Activated naive CD4-positive, alpha-beta T cell treated with anti-CD3 and anti-CD28 coated beads, Interleukin-2, amount 10 ng/mL, durations not matched to agents 7 days and 5 days (primary cell): ENCODE measurements at regions not wholly inside any gene's neighbourhood (a gene's known extent, or its start where the extent isn't known, plus 50 kb on each side); places are given as distances from the start of the nearest gene placed in this dataset.

Source experiments
- CTCF ChIA-PET: fragments of 350-600 bp; sonication (Branson Sonifier 250); formaldehyde crosslinking; loops from one replicate; lab custom pipeline; 2021; ENCODE audit warnings: antibody characterized with exemption; lab: Charles Lee
- DNase-seq: peaks from one replicate; pipeline ENCODE4 v3.0.0-alpha.2; 2020
- H3K27ac Mint-ChIP-seq: one replicate; pipeline ENCODE4 v1.8.0; 2021; ENCODE audit warnings: mild to moderate bottlenecking, moderate library complexity, mixed read lengths
- H3K27me3 Mint-ChIP-seq: one replicate; pipeline ENCODE4 v1.8.0; 2021; ENCODE audit warnings: mild to moderate bottlenecking, mixed read lengths
- H3K36me3 Mint-ChIP-seq: one replicate; pipeline ENCODE4 v1.8.0; 2021; ENCODE audit warnings: mixed read lengths
- H3K4me1 Mint-ChIP-seq: one replicate; pipeline ENCODE4 v1.8.0; 2021; ENCODE audit warnings: mixed read lengths
- H3K4me3 Mint-ChIP-seq: one replicate; pipeline ENCODE4 v1.8.0; 2021; ENCODE audit warnings: mild to moderate bottlenecking, moderate library complexity, mixed read lengths
- H3K9me3 Mint-ChIP-seq: one replicate; pipeline ENCODE4 v1.8.0; 2021; ENCODE audit warnings: mixed read lengths

GRCh38 chr16:86288716-86289294 is 221.5 kb upstream of the FOXF1 start:
- DNase-seq, result no peak
- Mint-ChIP-seq H3K36me3 (no peaks in the 10 kb centered on the region), H3K27me3 (peaks cover 85% of the 10 kb centered on the region), H3K9me3 (no peaks in the 10 kb centered on the region), H3K27ac (no peak overlapping the region), H3K4me3 (no peak overlapping the region), H3K4me1 (no peaks in the 10 kb centered on the region)
- CTCF ChIA-PET, result no interaction called here

GRCh38 chr16:86289304-86289703 is 221.0 kb upstream of the FOXF1 start:
- CTCF ChIA-PET, result no interaction called here
- Mint-ChIP-seq H3K4me1 (no peaks in the 10 kb centered on the region), H3K36me3 (no peaks in the 10 kb centered on the region), H3K9me3 (no peaks in the 10 kb centered on the region), H3K4me3 (no peak overlapping the region), H3K27me3 (peaks cover 80% of the 10 kb centered on the region), H3K27ac (no peak overlapping the region)
- no peak for DNase-seq

- Mint-ChIP-seq H3K4me1 (no peaks in the 10 kb centered on the region), H3K4me3 (no peak overlapping the region), H3K9me3 (no peaks in the 10 kb centered on the region), H3K27ac (no peak overlapping the region), H3K27me3 (peaks cover 80% of the 10 kb centered on the region), H3K36me3 (no peaks in the 10 kb centered on the region)
- CTCF ChIA-PET, result no interaction called here
- no peak for DNase-seq
Observed at GRCh38 chr16:86289907-86290306, 220.4 kb upstream of the FOXF1 start.

GRCh38 chr16:86291491-86291890 is 218.8 kb upstream of the FOXF1 start:
- Mint-ChIP-seq H3K36me3 (no peaks in the 10 kb centered on the region), H3K9me3 (no peaks in the 10 kb centered on the region), H3K4me1 (no peaks in the 10 kb centered on the region), H3K4me3 (no peak overlapping the region), H3K27ac (no peak overlapping the region), H3K27me3 (peaks cover 77% of the 10 kb centered on the region)
- CTCF ChIA-PET, result no interaction called here
- DNase-seq, result no peak

GRCh38 chr16:86292171-86292775 is 218.1 kb upstream of the FOXF1 start:
- H3K36me3 Mint-ChIP-seq, result no peaks in the 10 kb centered on the region
- no peaks in the 10 kb centered on the region for H3K4me1 Mint-ChIP-seq
- no peak for DNase-seq
- H3K27ac Mint-ChIP-seq, result no peak overlapping the region
- H3K27me3 Mint-ChIP-seq, result peaks cover 77% of the 10 kb centered on the region
- no peaks in the 10 kb centered on the region for H3K9me3 Mint-ChIP-seq
- no peak overlapping the region for H3K4me3 Mint-ChIP-seq
- CTCF ChIA-PET, result no interaction called here

GRCh38 chr16:86292942-86293341 is 217.4 kb upstream of the FOXF1 start:
- no peak overlapping the region for H3K4me3 Mint-ChIP-seq
- H3K9me3 Mint-ChIP-seq, result no peaks in the 10 kb centered on the region
- CTCF ChIA-PET, result no interaction called here
- H3K36me3 Mint-ChIP-seq, result no peaks in the 10 kb centered on the region
- no peaks in the 10 kb centered on the region for H3K4me1 Mint-ChIP-seq
- no peak overlapping the region for H3K27ac Mint-ChIP-seq
- DNase-seq, result no peak
- H3K27me3 Mint-ChIP-seq, result peaks cover 77% of the 10 kb centered on the region

- no peak for DNase-seq
- peaks cover 77% of the 10 kb centered on the region for H3K27me3 Mint-ChIP-seq
- H3K36me3 Mint-ChIP-seq, result no peaks in the 10 kb centered on the region
- CTCF ChIA-PET, result interaction anchor here (0.6 kb wide), 1 partner anchor 507 kb away, joined by 3 read pairs; no protein-coding TSS in a partner anchor
- H3K4me3 Mint-ChIP-seq, result no peak overlapping the region
- no peak overlapping the region for H3K27ac Mint-ChIP-seq
- H3K4me1 Mint-ChIP-seq, result no peaks in the 10 kb centered on the region
- H3K9me3 Mint-ChIP-seq, result no peaks in the 10 kb centered on the region
Observed at GRCh38 chr16:86293906-86294305, 216.4 kb upstream of the FOXF1 start.

- no peaks in the 10 kb centered on the region for H3K9me3 Mint-ChIP-seq
- no peak overlapping the region for H3K4me3 Mint-ChIP-seq
- CTCF ChIA-PET, result no interaction called here
- H3K27me3 Mint-ChIP-seq, result peaks cover 75% of the 10 kb centered on the region
- no peak for DNase-seq
- no peak overlapping the region for H3K27ac Mint-ChIP-seq
- no peaks in the 10 kb centered on the region for H3K4me1 Mint-ChIP-seq
- H3K36me3 Mint-ChIP-seq, result no peaks in the 10 kb centered on the region
Observed at GRCh38 chr16:86294535-86295196, 215.7 kb upstream of the FOXF1 start.

- CTCF ChIA-PET, result no interaction called here
- no peaks in the 10 kb centered on the region for H3K36me3 Mint-ChIP-seq
- H3K9me3 Mint-ChIP-seq, result no peaks in the 10 kb centered on the region
- H3K4me1 Mint-ChIP-seq, result no peaks in the 10 kb centered on the region
- peaks cover 77% of the 10 kb centered on the region for H3K27me3 Mint-ChIP-seq
- no peak overlapping the region for H3K27ac Mint-ChIP-seq
- no peak for DNase-seq
- no peak overlapping the region for H3K4me3 Mint-ChIP-seq
Observed at GRCh38 chr16:86296256-86296655, 214.1 kb upstream of the FOXF1 start.

- no peaks in the 10 kb centered on the region for H3K9me3 Mint-ChIP-seq
- H3K27ac Mint-ChIP-seq, result no peak overlapping the region
- H3K36me3 Mint-ChIP-seq, result no peaks in the 10 kb centered on the region
- CTCF ChIA-PET, result no interaction called here
- H3K4me1 Mint-ChIP-seq, result no peaks in the 10 kb centered on the region
- peaks cover 70% of the 10 kb centered on the region for H3K27me3 Mint-ChIP-seq
- no peak for DNase-seq
- H3K4me3 Mint-ChIP-seq, result no peak overlapping the region
Observed at GRCh38 chr16:86297391-86297790, 212.9 kb upstream of the FOXF1 start.

- no peaks in the 10 kb centered on the region for H3K9me3 Mint-ChIP-seq
- CTCF ChIA-PET, result no interaction called here
- no peaks in the 10 kb centered on the region for H3K4me1 Mint-ChIP-seq
- H3K27me3 Mint-ChIP-seq, result peaks cover 64% of the 10 kb centered on the region
- no peak overlapping the region for H3K27ac Mint-ChIP-seq
- no peak for DNase-seq
- H3K36me3 Mint-ChIP-seq, result no peaks in the 10 kb centered on the region
- no peak overlapping the region for H3K4me3 Mint-ChIP-seq
Observed at GRCh38 chr16:86297866-86298757, 212.2 kb upstream of the FOXF1 start.

GRCh38 chr16:86298758-86299134 is 211.6 kb upstream of the FOXF1 start:
- Mint-ChIP-seq H3K27me3 (peaks cover 64% of the 10 kb centered on the region), H3K9me3 (no peaks in the 10 kb centered on the region), H3K4me1 (no peaks in the 10 kb centered on the region), H3K27ac (no peak overlapping the region), H3K4me3 (no peak overlapping the region), H3K36me3 (no peaks in the 10 kb centered on the region)
- no peak for DNase-seq
- CTCF ChIA-PET, result no interaction called here

GRCh38 chr16:86299882-86300610 is 210.3 kb upstream of the FOXF1 start:
- H3K27me3 Mint-ChIP-seq, result peaks cover 56% of the 10 kb centered on the region
- H3K4me1 Mint-ChIP-seq, result no peaks in the 10 kb centered on the region
- no peaks in the 10 kb centered on the region for H3K36me3 Mint-ChIP-seq
- DNase-seq, result no peak
- H3K9me3 Mint-ChIP-seq, result no peaks in the 10 kb centered on the region
- CTCF ChIA-PET, result no interaction called here
- H3K4me3 Mint-ChIP-seq, result no peak overlapping the region
- no peak overlapping the region for H3K27ac Mint-ChIP-seq
